Progenitor cell of endocrine pancreas (in vitro differentiated cells): ENCODE measurements at regions not wholly inside any gene's neighbourhood (a gene's known extent, or its start where the extent isn't known, plus 50 kb on each side); places are given as distances from the start of the nearest gene placed in this dataset.

Experiments
- DNase-seq: peaks from one replicate; pipeline ENCODE4 v3.0.0; 2021; ENCODE audit warnings: low spot score; ENCODE audit not compliant: unreplicated experiment
- H3K27ac Mint-ChIP-seq: 2 replicates; pipeline ENCODE4 v1.8.0; 2021; ENCODE audit warnings: mild to moderate bottlenecking, moderate library complexity, mixed read lengths
- H3K27me3 Mint-ChIP-seq: 2 replicates; pipeline ENCODE4 v1.8.0; 2021; ENCODE audit warnings: mixed read lengths
- H3K36me3 Mint-ChIP-seq: 2 replicates; pipeline ENCODE4 v1.8.0; 2022; ENCODE audit warnings: mixed read lengths; ENCODE audit not compliant: insufficient read depth
- H3K4me1 Mint-ChIP-seq: 2 replicates; pipeline ENCODE4 v1.8.0; 2021; ENCODE audit warnings: low read depth, mixed read lengths
- H3K4me3 Mint-ChIP-seq: 2 replicates; pipeline ENCODE4 v1.8.0; 2021; ENCODE audit warnings: low read depth, mild to moderate bottlenecking, moderate library complexity, mixed read lengths
- H3K9me3 Mint-ChIP-seq: 2 replicates; pipeline ENCODE4 v1.8.0; 2021; ENCODE audit warnings: low read depth, mixed read lengths
- CTCF ChIP-seq: fragments of 200-600 bp; sonication (generic); IDR thresholded peaks from one replicate; pipeline ENCODE4 v1.5.0; 2021; ENCODE audit warnings: antibody characterized with exemption, mild to moderate bottlenecking; ENCODE audit not compliant: unreplicated experiment

- no peaks in the 10 kb centered on the region for H3K9me3 Mint-ChIP-seq
- no peak for TF ChIP-seq CTCF
- peaks cover 3% of the 10 kb centered on the region for H3K4me1 Mint-ChIP-seq
- H3K4me3 Mint-ChIP-seq: no peak overlapping the region
- peak overlapping the region; percentile 50 for H3K27ac Mint-ChIP-seq
- H3K36me3 Mint-ChIP-seq: no peaks in the 10 kb centered on the region
- DNase-seq: no peak
- no peaks in the 10 kb centered on the region for H3K27me3 Mint-ChIP-seq
These were observed 79.0 kb upstream of the RNF38 start for GRCh38 chr9:36479101-36479500.

DNA sequence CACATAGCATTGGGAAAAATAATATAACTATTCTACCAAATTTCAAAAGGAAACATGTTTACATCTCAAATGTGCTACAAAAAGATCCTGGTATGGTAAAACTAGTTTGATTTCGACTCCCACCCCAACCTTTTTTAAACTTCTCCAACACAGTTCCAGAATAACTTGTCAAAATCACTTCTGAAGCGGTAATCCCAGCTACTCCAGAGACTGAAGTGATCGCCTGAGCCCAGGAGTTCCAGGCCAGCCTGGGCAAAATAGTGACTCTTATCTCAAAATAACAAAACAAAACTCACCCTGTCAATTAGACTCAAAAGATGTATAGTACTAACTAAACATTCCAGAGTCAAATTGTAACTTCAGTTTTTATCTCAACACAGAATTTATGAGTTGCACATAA is 71.3 kb upstream of the RNF38 start:
- Mint-ChIP-seq H3K4me1 (peaks cover 5% of the 10 kb centered on the region), H3K9me3 (no peaks in the 10 kb centered on the region), H3K4me3 (no peak overlapping the region), H3K36me3 (no peaks in the 10 kb centered on the region), H3K27ac (no peak overlapping the region), H3K27me3 (no peaks in the 10 kb centered on the region)
- no peak for TF ChIP-seq CTCF
- no peak for DNase-seq

GRCh38 chr9:36470643-36471290 is 70.7 kb upstream of the RNF38 start:
- no peaks in the 10 kb centered on the region for H3K36me3 Mint-ChIP-seq
- no peak overlapping the region for H3K27ac Mint-ChIP-seq
- TF ChIP-seq CTCF: no peak
- no peaks in the 10 kb centered on the region for H3K27me3 Mint-ChIP-seq
- H3K4me3 Mint-ChIP-seq: no peak overlapping the region
- no peaks in the 10 kb centered on the region for H3K9me3 Mint-ChIP-seq
- peaks cover 5% of the 10 kb centered on the region for H3K4me1 Mint-ChIP-seq
- no peak for DNase-seq

- Mint-ChIP-seq H3K36me3 (peaks cover 5% of the 10 kb centered on the region), H3K27ac (no peak overlapping the region), H3K9me3 (no peaks in the 10 kb centered on the region), H3K4me3 (no peak overlapping the region), H3K27me3 (no peaks in the 10 kb centered on the region), H3K4me1 (no peaks in the 10 kb centered on the region)
- no peak for DNase-seq
- no peak for TF ChIP-seq CTCF
These were observed 63.4 kb upstream of the RNF38 start for GRCh38 chr9:36463467-36463866.

- H3K9me3 Mint-ChIP-seq: no peaks in the 10 kb centered on the region
- no peak overlapping the region for H3K4me3 Mint-ChIP-seq
- peaks cover 10% of the 10 kb centered on the region for H3K36me3 Mint-ChIP-seq
- no peaks in the 10 kb centered on the region for H3K27me3 Mint-ChIP-seq
- no peaks in the 10 kb centered on the region for H3K4me1 Mint-ChIP-seq
- TF ChIP-seq CTCF: no peak
- no peak overlapping the region for H3K27ac Mint-ChIP-seq
- no peak for DNase-seq
These were observed 62.2 kb upstream of the RNF38 start for GRCh38 chr9:36462245-36462644.
